ENCODE measurements at regions not wholly inside any gene's neighbourhood (a gene's known extent, or its start where the extent isn't known, plus 50 kb on each side); places are given as distances from the start of the nearest gene placed in this dataset.

DNA sequence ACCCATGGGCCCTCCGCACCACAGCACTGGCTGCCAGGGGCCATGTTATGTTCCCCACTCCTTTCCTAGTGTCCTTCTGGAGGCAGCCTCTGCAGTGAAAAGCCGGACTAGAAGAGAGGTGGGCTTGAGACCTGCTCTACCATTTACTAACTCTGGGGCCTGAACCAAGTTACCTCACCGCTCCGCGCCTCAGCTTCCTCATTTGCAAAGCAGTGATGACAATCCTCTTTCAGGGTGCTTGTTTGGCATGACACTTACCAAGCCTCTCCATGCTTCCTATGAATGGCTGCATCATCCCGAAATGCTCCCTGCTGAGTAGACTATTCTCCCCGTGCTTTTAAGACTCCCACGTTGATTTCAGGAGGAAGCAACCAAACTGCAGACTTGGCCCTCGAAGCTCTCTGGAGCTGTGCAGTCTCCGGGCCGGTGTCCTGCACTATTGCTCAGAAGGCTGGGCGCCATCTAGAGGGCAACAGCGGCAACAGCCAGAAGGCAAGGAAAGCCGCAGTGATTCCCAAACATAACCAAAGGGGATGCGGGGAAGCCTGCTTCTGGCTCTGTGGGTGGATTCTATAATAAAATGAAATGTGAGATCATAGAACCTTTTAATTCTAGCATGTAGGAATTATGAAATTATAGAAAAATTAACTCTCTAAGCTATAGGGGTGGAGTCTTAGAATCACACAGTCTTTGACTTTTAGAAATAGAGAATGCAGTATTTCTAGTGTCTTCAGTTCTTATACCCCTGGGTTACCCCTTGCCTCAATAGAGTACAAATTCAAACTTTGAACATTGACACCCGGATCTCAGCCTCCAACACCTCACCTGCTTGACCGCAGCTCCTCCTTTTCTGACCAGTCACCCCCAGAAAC, 599.8 kb upstream of the BRINP1 start:
- peak; percentile 86 for DNase-seq (ENCODE audit: missing footprints)
- peak; percentile 87 for ATAC-seq
- intact Hi-C loops (cut with DNase I), result no loop called here

DNA sequence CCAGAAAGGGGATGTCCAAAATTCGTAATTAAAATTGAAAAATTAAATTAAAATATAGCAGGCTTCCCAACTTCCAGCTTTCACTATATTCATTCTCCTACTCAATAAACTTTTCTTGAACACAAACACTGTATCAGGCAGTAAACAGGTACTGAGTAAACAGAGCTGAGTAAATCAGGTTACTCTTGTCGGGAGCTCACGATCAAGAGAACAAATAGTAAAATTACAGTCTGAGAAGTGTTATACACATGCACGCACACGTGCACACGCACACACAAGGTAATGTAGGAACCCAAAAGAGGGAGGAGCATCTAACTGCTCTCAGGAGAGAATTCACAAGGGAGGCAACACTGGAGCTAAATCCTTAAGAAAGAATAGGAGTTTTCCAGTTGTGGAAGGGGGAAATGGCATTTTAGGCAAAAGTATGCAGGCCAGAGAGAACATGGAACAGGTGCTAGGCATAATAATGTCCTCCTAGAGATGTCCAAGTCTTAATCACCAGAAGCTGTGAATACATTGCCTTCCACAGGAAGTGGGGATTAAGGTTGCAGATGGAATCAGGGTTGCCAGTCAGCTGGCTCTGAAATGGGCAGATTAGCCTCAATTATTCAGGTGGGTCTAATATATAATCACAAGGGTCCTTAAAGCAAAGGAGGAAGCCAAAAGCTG, 598.8 kb upstream of the BRINP1 start:
- intact Hi-C loops (cut with DNase I), result no loop called here
- ATAC-seq (no peak), DNase-seq (ENCODE audit: missing footprints) (no peak)

DNA sequence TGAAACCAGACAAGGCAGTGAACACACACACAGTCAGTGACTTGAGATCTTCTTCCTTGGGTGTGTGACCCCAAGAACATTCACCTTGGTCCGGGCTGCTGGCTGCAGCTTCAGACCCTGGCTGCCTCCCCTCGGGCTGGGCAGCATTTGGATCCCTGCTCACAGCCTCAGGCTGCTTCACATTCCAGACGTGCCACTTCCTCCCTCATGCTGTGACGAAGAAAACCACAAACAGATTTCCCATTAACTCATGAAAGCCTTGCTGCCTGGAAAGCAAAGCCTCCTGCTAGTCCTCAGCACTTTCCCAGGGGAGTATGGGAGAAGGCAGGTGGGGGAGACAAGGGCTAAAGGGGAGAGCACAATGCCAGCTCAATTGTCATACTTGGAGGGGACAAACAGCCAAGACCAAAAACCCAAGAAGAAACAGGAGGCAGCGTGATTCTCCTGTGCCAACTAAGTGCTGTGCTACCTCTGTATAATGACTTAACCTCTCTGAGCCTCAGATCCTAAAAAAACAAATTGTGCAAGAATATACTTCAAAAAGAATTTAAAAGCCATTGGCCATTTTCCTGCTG, 594.6 kb upstream of the BRINP1 start:
- intact Hi-C loops (cut with DNase I), result no loop called here

DNA sequence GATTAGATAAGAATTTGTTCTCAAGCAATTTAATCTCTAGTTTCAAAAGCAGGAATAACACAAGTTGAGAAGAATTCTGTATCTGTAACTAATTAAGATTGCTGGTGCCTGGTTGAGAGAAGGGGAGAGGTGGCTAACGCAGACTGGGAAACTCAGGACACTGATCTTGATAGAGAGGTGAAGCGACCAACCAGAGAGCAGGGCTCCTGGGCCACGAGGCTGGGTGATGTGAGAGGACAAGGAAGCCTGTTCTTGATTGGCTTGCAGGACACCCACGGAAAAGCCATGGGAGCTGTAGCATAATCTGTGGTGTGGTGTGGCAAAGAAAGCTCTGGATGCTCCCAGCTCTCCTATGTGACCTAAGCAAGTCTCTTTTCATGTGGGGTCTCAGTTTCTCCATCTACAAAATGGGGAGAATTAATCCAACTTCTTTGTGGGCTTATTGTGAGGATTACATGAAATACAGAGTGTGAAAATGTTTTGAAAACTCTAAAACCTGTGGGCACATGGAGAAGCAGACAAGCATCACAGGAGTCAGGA, 594.1 kb upstream of the BRINP1 start:
- DNase-seq (ENCODE audit: missing footprints) (no peak), ATAC-seq (no peak)
- intact Hi-C loops (cut with DNase I), result no loop called here

More for the DNA sequence above, 594.6 kb upstream of the BRINP1 start:
- ATAC-seq, result no peak
- no peak for DNase-seq (ENCODE audit: missing footprints)

DNA sequence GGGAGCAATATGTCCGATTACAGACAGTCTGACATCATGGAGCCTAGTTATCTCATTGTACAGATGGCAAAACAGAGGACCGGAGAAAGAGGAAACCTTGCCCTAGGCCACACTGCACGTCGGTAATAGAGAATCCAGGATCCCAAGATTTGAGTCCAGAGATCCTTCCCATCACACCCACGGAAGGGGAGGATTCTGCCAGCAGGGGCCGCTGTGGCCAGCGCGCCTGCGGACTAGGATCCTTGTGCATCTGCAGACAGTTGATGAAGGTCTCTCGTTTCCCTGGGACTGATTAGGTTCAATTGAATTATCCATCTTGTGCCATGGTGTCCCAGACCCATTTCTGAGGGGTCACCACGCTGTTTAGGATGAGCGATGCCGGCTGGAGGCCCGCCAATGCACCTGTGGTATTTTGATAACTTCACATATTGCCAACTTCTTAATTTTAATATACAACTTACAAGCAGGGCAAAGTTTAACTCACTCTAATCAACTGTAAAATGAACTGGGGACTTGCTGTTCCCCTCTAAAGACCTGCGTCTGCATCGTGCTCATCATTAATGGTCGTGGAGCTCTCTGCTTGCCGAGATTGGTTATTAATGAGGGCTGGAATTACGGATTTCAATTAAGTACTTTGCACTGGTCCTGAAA, 592.7 kb upstream of the BRINP1 start:
- ATAC-seq, result no peak

DNA sequence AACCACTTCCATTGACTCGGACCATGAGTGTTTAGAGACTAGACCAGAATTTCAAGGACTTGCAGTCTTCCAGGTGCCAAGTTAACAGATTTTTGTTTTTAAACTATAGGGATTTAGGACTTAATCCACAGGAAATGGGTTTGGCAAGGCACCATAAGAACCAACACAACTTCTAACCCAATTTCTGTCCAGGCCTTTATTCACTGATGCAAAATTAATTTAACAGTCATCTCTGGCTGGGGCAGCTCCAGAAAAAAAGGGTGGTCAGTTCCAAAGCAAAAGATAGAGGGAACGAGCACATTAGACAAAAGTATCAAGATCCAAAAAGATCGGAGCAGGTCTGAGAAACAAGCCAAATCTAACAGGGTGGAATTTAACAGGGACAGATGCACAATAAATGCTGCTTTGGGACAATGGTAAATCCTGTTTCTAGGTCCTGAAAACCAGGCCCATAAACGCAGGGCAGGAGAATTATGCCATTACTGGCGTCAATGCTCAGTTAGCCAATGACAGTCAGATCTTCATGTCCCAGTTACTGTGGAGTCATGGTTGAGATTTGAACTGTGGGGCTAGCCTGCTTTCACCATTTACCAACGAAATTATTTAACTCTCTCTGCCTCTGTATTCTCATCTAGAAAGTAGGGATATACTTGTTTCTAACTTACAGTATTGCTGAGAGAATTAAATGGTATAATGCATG, 590.8 kb upstream of the BRINP1 start:
- peak; percentile 40 for ATAC-seq
- intact Hi-C loops (cut with DNase I), result no loop called here
- no peak for DNase-seq (ENCODE audit: missing footprints)

More for the DNA sequence above, 592.7 kb upstream of the BRINP1 start:
- intact Hi-C loops (cut with DNase I), result no loop called here
- DNase-seq (ENCODE audit: missing footprints), result peak; percentile 68

DNA sequence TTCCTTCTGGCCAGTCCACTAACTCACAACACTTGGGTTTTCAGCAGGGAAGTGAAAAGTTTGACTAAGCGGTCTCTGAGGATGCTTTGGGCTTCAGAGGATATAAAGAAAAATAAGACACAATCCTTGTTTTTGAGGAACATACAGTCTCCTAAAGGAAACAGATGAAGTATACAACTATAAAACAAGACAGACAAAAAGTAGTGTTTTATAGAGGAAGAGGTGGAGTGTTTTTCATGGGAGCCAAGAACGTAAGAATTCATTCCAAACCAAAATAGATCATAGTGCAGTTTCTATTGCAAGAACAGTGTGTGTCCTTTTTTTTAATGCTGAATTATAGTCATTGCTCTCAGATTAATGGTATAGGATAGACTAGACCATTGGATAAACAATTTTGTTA, 586.9 kb upstream of the BRINP1 start:
- DNase-seq (ENCODE audit: missing footprints) (no peak), ATAC-seq (no peak)
- intact Hi-C loops (cut with DNase I), result no loop called here

DNA sequence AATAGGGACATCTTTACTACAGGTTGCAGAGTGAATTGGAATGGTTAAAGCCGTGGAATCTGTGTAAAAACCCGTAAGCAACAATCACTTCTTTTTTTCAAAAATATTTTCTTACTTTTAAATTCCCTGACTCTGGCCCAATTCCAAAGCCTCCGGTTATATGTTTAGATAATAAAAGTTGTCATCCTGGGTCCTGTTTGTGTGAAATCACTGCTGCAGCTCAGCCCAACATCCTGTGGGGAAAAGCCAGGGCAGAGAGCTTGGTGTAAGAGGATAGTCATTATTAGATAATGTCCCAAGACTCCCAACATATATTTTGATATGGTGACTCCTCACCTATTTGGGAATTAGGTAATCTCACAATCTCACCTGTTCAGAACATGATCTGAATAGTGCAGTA, 586.0 kb upstream of the BRINP1 start:
- ATAC-seq (no peak), DNase-seq (ENCODE audit: missing footprints) (no peak)
- intact Hi-C loops (cut with DNase I), result no loop called here

DNA sequence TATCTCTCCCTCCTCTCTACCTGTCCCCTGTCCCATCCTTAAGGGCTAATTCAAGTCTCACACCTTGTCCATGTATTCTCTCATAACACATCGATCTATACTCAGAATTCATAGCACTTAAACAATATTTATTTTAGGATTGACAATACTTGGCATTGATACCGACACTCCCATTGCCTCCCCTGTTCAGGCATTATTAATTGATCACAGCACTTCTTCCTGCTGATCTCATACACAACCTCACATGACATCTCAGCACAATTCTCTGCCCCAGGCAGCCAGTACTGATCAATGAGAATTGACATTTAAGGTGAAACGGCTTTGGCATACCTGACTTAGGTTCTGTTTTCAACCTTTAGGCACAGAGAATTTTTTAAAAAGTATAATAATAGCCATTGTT, 582.4 kb upstream of the BRINP1 start:
- intact Hi-C loops (cut with DNase I), result no loop called here
- ATAC-seq, result no peak
- no peak for DNase-seq (ENCODE audit: missing footprints)

DNA sequence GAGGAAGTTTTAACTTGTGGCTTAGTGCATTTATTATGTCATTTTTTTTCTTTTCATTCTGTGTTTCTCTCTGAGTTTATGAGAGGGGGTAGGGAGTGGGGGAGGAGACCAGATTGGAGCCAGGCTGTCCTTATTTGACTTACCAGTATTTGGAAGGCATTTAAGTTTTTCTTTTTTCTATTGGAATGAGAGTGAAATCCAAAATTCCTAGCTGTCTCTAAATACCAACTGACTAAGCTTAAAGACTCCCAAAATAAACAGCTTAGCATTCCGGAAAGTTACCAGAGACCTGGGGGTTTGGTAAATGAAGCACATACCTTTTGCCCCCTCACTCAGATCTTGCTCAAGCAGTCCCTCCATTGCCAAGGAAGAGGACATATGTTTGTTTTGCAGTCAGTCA, 581.9 kb upstream of the BRINP1 start:
- intact Hi-C loops (cut with DNase I), result no loop called here
- ATAC-seq, result no peak

DNA sequence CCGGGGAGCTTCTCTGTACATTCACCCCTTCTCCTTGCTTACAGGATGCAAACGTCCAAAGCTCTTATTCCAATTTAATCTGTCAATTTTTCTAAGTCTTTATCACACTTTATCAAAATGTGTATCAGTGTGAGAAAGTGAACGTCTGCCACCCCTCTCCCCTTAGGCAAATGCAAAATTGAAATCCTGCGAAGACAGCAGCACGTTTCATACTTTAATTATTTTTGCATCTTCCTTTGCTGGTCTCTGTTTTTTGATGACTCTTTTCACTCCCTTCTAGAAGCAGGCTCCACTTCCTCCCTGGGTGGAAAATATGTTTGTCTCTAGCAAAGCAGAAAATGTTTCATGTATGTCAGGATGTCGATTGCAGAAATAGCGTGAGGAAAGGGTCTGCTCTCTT, 576.5 kb upstream of the BRINP1 start:
- intact Hi-C loops (cut with DNase I), result no loop called here
- no peak for DNase-seq (ENCODE audit: missing footprints)

More for the DNA sequence above, 581.9 kb upstream of the BRINP1 start:
- no peak for DNase-seq (ENCODE audit: missing footprints)

DNA sequence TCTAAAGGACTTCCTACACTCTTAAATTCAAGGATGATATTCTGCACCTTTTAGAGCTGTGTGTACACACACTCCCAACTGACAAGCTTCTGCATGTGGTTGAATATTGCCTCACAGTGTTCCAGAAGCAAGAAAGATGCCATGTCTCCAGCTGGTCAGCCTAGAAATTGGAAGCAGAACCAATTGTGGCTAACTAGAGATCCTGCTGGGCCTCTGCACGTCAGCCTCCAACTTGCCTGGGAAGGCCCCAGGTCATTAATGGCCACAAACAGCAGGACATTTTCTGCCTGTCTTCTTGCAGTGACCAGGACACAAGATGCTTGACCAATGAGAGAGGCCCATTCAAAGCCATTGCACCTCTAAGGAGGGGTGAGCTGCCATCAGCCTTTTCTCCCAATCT, 571.9 kb upstream of the BRINP1 start:
- ATAC-seq (no peak), DNase-seq (ENCODE audit: missing footprints) (no peak)
- intact Hi-C loops (cut with DNase I), result no loop called here

More for the DNA sequence above, 576.5 kb upstream of the BRINP1 start:
- no peak for ATAC-seq

DNA sequence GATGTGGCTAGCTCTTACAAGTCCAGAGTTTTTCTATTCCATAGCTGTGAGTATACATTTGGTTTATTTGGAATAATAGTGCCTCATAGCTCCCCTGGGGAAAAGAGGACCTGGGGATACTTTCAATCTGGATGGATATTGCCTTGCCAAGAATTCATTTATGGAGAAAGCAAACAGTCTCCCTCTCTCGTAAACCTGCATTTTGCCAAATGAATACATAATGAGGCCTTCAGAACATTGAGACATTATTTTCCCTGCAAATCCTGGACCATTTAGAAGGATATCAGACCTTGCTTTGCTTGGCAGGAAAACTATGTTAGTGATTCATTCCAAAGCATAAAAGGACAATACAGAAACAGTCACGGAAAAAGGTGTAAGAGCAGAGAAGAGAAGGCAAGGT, 569.6 kb upstream of the BRINP1 start:
- DNase-seq (ENCODE audit: missing footprints) (no peak), ATAC-seq (no peak)
- intact Hi-C loops (cut with DNase I), result no loop called here

DNA sequence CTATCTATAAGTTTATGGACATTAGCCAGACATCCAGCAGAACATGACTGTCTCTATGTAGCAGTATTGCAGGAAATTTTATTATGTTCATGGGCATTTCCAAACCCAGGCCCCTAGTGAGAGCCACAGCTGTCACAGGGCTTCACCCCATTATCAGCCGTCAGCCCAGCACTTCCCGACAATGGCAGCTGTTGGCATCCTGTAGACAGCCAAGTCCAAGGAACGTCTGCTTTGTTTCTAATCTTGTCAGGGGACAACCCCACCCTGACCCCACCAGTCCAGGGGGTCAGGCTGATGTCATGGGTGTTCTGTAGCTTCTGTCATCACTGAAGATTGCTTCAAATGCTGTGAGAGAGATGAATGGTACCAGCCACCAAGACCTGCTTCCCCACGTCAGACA, 565.3 kb upstream of the BRINP1 start:
- DNase-seq (ENCODE audit: missing footprints) (no peak), ATAC-seq (no peak)
- intact Hi-C loops (cut with DNase I), result no loop called here

DNA sequence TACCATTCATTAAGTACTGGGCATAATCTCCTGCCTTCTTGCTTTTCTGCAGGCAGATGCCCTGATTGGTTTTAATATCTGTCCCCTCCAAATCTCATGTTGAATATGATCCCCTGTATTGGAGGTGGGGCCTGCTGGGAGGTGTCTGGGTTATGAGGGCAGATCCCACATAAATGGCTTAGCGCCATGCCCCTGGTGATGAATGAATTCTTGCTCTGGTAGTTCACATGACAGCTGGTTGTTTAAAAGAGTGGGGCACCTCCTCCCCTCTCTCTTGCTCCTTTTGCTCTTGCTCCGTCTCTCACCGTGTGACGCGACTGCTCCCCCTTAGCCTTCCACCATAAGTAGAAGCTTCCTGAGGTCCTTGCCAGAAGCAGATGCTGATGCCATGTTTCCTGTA, 564.0 kb upstream of the BRINP1 start:
- intact Hi-C loops (cut with DNase I), result no loop called here
- DNase-seq (ENCODE audit: missing footprints) (no peak), ATAC-seq (no peak)

DNA sequence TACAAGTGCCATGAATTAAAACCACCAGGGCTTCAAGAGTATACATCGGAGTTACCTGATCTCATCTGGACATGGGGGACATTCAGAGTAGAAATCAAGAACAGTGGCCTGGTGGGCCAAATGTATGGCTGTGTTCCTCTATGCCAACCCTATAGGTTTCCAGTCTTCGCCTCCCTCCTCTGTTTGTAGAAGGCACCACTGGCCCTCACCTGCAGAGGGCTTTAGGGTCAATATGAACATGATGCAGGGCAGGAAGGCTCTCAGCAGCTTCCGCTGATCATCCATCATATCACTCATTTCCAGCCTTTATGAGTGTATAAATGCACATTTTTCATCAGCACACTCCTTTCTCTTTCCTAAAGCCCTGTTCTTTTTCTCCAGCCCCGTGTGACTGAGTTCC, 555.5 kb upstream of the BRINP1 start:
- intact Hi-C loops (cut with DNase I), result no loop called here
- DNase-seq (ENCODE audit: missing footprints) (no peak), ATAC-seq (no peak)

DNA sequence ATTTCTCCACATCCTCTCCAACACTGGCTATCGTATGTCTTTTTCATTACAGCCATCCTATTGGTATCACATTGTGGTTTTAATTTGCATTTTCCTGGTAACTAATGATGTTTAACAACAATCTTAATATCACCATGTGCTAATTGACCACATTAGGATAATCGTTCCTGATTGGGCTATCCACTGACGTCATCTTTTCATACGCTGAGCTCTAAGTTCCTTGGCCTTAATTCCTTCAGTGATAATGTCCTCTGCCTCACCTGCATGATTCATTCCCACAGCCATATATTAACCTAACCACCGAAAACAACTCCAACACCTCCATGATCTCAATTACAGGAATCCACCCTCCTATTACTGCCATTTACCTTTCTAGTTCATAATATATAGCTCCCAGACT, 547.9 kb upstream of the BRINP1 start:
- no peak for DNase-seq (ENCODE audit: missing footprints)
- no peak for ATAC-seq
- intact Hi-C loops (cut with DNase I), result no loop called here

DNA sequence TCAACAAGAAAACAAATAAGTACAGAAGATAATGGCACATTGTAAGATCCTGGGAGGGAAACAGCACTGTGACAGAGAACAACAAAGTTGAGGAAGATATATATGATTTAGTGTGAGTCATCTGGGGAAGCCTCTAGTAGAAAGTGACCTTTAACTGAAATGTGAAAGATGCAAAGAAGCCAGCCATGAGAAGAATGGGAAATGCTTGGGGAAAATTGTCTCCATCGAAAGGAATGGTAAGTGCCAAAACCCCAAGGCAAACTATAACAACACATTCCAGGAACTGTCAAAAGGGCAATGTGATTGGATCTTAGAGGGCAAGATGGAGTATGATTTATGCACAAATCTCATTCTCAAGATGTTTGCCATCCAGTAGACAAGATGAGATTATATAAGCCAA, 537.8 kb upstream of the BRINP1 start:
- DNase-seq (ENCODE audit: missing footprints) (no peak), ATAC-seq (no peak)
- intact Hi-C loops (cut with DNase I), result no loop called here

DNA sequence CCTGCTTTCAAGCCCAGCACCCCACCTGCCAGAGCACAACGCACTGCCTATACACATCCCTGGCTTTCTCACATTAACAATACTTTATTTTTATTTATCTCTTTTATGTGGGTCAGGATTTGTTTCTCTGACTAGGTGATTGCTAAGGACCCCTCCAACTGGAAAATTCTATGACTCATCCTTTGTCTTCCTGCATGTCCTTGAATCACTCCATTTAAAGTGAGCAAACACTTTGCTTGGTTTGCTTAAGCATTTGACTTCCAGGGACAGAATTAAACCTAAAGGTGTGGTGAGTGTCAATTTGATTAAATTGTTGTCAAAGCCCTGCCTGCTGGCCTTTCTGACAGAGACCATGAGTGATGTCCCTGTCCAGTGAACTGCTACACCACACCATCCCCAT, 536.5 kb upstream of the BRINP1 start:
- ATAC-seq (no peak), DNase-seq (ENCODE audit: missing footprints) (no peak)
- intact Hi-C loops (cut with DNase I), result no loop called here
